GM20431 (cell line): ENCODE measurements at regions not wholly inside any gene's neighbourhood (a gene's known extent, or its start where the extent isn't known, plus 50 kb on each side); places are given as distances from the start of the nearest gene placed in this dataset.

ENCODE experiments used
- in situ Hi-C: fragments of 300-500 bp; cut with MseI, MboI; formaldehyde crosslinking; loops from one replicate; pipeline ENCODE4 v1.15.0; 2020; ENCODE audit warnings: low sequenced_read_pairs; ENCODE audit not compliant: unreplicated experiment

- in situ Hi-C loops, result no loop called here
Measured at GRCh38 chr4:89463341-89463740, 155.7 kb upstream of the GPRIN3 start.

- in situ Hi-C loops, result no loop called here
Measured at GRCh38 chr4:89447543-89447942, 139.9 kb upstream of the GPRIN3 start.

GRCh38 chr4:89446193-89446592 is 138.6 kb upstream of the GPRIN3 start:
- in situ Hi-C loops, result no loop called here

- in situ Hi-C loops, result loop anchor here (10.0 kb wide), 1 partner anchor 205 kb away; no protein-coding TSS in a partner anchor
Measured at GRCh38 chr4:89439533-89439932, 131.9 kb upstream of the GPRIN3 start.

GRCh38 chr4:89438102-89438831 is 130.7 kb upstream of the GPRIN3 start:
- in situ Hi-C loops, result loop anchor here (10.0 kb wide), 1 partner anchor 203 kb away; no protein-coding TSS in a partner anchor

GRCh38 chr4:89434364-89434988 is 126.9 kb upstream of the GPRIN3 start:
- in situ Hi-C loops, result loop anchor here (10.0 kb wide), 1 partner anchor 200 kb away; no protein-coding TSS in a partner anchor

GRCh38 chr4:89427782-89428181 is 120.2 kb upstream of the GPRIN3 start:
- in situ Hi-C loops, result no loop called here

- in situ Hi-C loops, result no loop called here
Measured at GRCh38 chr4:89425023-89425422, 117.4 kb upstream of the GPRIN3 start.

- in situ Hi-C loops, result no loop called here
Measured at GRCh38 chr4:89422441-89422990, 114.9 kb upstream of the GPRIN3 start.

GRCh38 chr4:89420507-89420906 is 112.9 kb upstream of the GPRIN3 start:
- in situ Hi-C loops, result no loop called here

GRCh38 chr4:89419111-89419695 is 111.6 kb upstream of the GPRIN3 start:
- in situ Hi-C loops, result no loop called here

- in situ Hi-C loops, result no loop called here
Measured at GRCh38 chr4:89416960-89417359, 109.4 kb upstream of the GPRIN3 start.

- in situ Hi-C loops, result no loop called here
Measured at GRCh38 chr4:89413518-89413917, 105.9 kb upstream of the GPRIN3 start.

- in situ Hi-C loops, result no loop called here
Measured at GRCh38 chr4:89411539-89412309, 104.1 kb upstream of the GPRIN3 start.

GRCh38 chr4:89410687-89411086 is 103.1 kb upstream of the GPRIN3 start:
- in situ Hi-C loops, result no loop called here

- in situ Hi-C loops, result no loop called here
Measured at GRCh38 chr4:89404530-89404929, 96.9 kb upstream of the GPRIN3 start.

GRCh38 chr4:89403826-89404225 is 96.2 kb upstream of the GPRIN3 start:
- in situ Hi-C loops, result no loop called here

GRCh38 chr4:89400287-89401035 is 92.9 kb upstream of the GPRIN3 start:
- in situ Hi-C loops, result no loop called here

- in situ Hi-C loops, result no loop called here
Measured at GRCh38 chr4:89398644-89399043, 91.0 kb upstream of the GPRIN3 start.

- in situ Hi-C loops, result no loop called here
Measured at GRCh38 chr4:89398146-89398545, 90.5 kb upstream of the GPRIN3 start.
